Stimulated activated CD4-positive, alpha-beta T cell treated with anti-CD3 and anti-CD28 coated beads, TNF-alpha, amount 100 ng/mL, for 24 hours (primary cell): ENCODE measurements at regions not wholly inside any gene's neighbourhood (a gene's known extent, or its start where the extent isn't known, plus 50 kb on each side); places are given as distances from the start of the nearest gene placed in this dataset.
"Not testable (repeated sequence)": the region's sequence is repeated elsewhere in the genome, so short reads cannot be mapped to it uniquely, and the experiment has no call there.

Experiments used
- DNase-seq, 3 experiments: peaks; one replicate each; pipeline ENCODE4 v3.0.0-alpha.2; 2020; ENCODE audit warnings: low read depth in 3 of 3

- not testable (repeated sequence) for DNase-seq
These were observed 442.6 kb upstream of the MTPN start for GRCh38 chr7:136419740-136420139.

GRCh38 chr7:136412952-136413351, 435.8 kb upstream of the MTPN start:
- DNase-seq: no peak

- DNase-seq: no peak
These were observed 429.0 kb upstream of the MTPN start for GRCh38 chr7:136405931-136406777.

GRCh38 chr7:136403591-136403990, 426.4 kb upstream of the MTPN start:
- DNase-seq: no peak

GRCh38 chr7:136400877-136401276, 423.7 kb upstream of the MTPN start:
- no peak for DNase-seq

- DNase-seq: no peak
These were observed 422.2 kb upstream of the MTPN start for GRCh38 chr7:136399385-136399784.

GRCh38 chr7:136392856-136393255, 415.7 kb upstream of the MTPN start:
- no peak for DNase-seq

- no peak for DNase-seq
These were observed 414.2 kb upstream of the MTPN start for GRCh38 chr7:136391371-136391770.

GRCh38 chr7:136389933-136390332, 412.8 kb upstream of the MTPN start:
- no peak for DNase-seq

GRCh38 chr7:136386876-136387275, 409.7 kb upstream of the MTPN start:
- DNase-seq: no peak

- not testable (repeated sequence) for DNase-seq
These were observed 394.2 kb upstream of the MTPN start for GRCh38 chr7:136371409-136371808.

- DNase-seq: no peak
These were observed 393.0 kb upstream of the MTPN start for GRCh38 chr7:136370137-136370536.

- DNase-seq: no peak
These were observed 392.1 kb upstream of the MTPN start for GRCh38 chr7:136369225-136369624.

GRCh38 chr7:136359333-136359903, 382.3 kb upstream of the MTPN start:
- no peak for DNase-seq

- no peak for DNase-seq
These were observed 376.1 kb upstream of the MTPN start for GRCh38 chr7:136353287-136353686.

GRCh38 chr7:136348542-136349192, 371.5 kb upstream of the MTPN start:
- no peak for DNase-seq

GRCh38 chr7:136348142-136348541, 371.0 kb upstream of the MTPN start:
- DNase-seq: no peak

- no peak for DNase-seq
These were observed 370.3 kb upstream of the MTPN start for GRCh38 chr7:136347488-136347887.

- DNase-seq: no peak
These were observed 365.1 kb upstream of the MTPN start for GRCh38 chr7:136342251-136342650.

- no peak for DNase-seq
These were observed 362.3 kb upstream of the MTPN start for GRCh38 chr7:136339464-136339863.

GRCh38 chr7:136336932-136337331, 359.8 kb upstream of the MTPN start:
- DNase-seq: no peak

GRCh38 chr7:136333636-136334035, 356.5 kb upstream of the MTPN start:
- DNase-seq: no peak

GRCh38 chr7:136326045-136326609, 349.0 kb upstream of the MTPN start:
- DNase-seq: no peak
